Central memory CD8-positive, alpha-beta T cell (primary cell): ENCODE measurements at regions not wholly inside any gene's neighbourhood (a gene's known extent, or its start where the extent isn't known, plus 50 kb on each side); places are given as distances from the start of the nearest gene placed in this dataset.

Experiments
- ATAC-seq: fragments of 150-1000 bp; cut with Tn5 transposase; replicated peaks from 2 replicates; pipeline ENCODE4 v1.10.0; 2022; ENCODE audit warnings: mild to moderate bottlenecking, moderate FRiP score, moderate number of reproducible peaks; ENCODE audit not compliant: poor library complexity, severe bottlenecking; ENCODE audit errors: extremely low read depth
- DNase-seq, 2 donors: peaks; one replicate each; pipeline ENCODE4 v3.0.0; 2021; ENCODE audit warnings: low spot score in 2 of 2
- H3K27ac Mint-ChIP-seq: one replicate; pipeline ENCODE4 v1.8.0; 2022; ENCODE audit warnings: low read depth, mild to moderate bottlenecking, moderate library complexity, mixed read lengths
- H3K27me3 Mint-ChIP-seq: one replicate; pipeline ENCODE4 v1.8.0; 2022; ENCODE audit warnings: mixed read lengths
- H3K36me3 Mint-ChIP-seq: one replicate; pipeline ENCODE4 v1.8.0; 2022; ENCODE audit warnings: mild to moderate bottlenecking, moderate library complexity, mixed read lengths; ENCODE audit not compliant: insufficient read depth
- H3K4me1 Mint-ChIP-seq: one replicate; pipeline ENCODE4 v1.8.0; 2022; ENCODE audit warnings: mixed read lengths
- H3K4me3 Mint-ChIP-seq: one replicate; pipeline ENCODE4 v1.8.0; 2022; ENCODE audit warnings: mild to moderate bottlenecking, moderate library complexity, mixed read lengths
- H3K9me3 Mint-ChIP-seq: one replicate; pipeline ENCODE4 v1.8.0; 2022; ENCODE audit warnings: mixed read lengths

DNA sequence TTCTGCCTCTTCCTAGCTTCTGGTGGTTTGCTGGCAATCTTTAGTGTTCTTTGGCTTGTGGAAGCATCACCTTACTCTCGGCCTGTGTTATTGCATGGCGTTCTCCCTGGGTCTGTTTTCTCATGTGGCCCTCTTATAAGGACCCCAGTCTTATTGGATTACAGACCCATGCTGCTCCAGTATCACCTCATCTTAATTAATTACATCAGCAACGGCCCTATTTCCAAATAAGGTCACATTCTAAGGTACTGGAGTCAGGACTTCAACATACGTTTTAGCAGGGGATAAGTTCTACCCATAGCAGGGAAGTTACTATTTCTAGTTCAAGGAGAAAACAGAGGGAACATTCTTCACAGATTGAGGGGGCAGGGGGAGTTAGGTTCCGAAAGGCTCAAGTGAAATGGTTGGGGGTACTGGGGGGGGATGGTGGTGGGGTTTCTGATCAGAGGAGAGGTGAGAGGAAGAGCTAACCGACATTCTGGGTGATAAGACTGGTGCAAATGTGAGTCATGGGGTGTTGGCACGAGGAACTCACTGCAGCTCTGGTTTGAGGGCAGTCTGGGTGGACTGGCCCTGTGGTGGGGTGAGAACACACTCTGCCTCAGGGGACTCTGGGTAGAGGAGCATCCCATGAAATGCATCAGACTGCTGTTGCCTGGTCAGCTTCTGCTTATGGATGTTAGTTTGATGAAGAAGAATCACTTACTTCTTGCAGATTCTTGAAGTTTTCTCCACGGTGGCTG, 51.5 kb upstream of the ZBED5 start:
- H3K9me3 Mint-ChIP-seq = no peaks in the 10 kb centered on the region
- ATAC-seq = no peak
- H3K36me3 Mint-ChIP-seq = no peaks in the 10 kb centered on the region
- H3K27me3 Mint-ChIP-seq = peaks cover 17% of the 10 kb centered on the region
- H3K4me3 Mint-ChIP-seq = no peak overlapping the region
- H3K4me1 Mint-ChIP-seq = no peaks in the 10 kb centered on the region
- H3K27ac Mint-ChIP-seq = no peak overlapping the region
- no peak for DNase-seq

DNA sequence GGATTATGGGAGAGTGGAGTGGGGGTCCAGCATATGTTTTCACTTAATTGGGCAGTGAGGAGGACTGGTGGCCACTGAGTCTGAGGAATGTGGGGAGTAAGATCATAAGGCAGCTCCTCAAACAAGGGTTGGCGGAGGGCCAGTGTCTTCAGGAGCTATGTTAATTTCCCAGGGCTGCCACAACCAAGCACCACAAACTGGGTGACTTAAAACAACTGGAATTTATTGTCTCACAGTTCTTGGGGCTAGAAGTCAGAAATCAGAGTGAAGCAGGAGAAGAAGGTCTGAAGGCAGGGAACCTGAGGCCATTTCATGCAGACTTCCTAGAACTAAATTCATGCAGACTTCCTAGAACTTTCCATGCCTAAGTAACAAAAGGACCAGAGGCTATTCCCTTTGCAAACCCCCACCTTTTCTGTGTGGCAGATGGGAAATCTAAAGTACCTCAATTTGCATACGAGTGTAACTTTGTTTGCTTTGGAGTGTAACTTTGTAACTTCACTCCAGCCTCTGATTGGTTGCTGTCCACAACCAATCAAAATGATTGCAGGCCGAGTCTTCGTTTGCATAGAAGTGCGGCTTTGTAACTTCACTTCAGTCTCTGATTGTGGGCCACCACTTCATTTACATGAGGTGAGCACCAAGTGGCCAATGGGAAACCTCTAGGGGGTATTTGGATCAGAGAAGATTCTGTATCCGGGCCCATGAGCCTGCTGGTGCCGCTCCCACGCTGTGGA, 50.5 kb upstream of the ZBED5 start:
- Mint-ChIP-seq H3K4me3 (no peak overlapping the region), H3K36me3 (no peaks in the 10 kb centered on the region), H3K4me1 (no peaks in the 10 kb centered on the region), H3K27ac (no peak overlapping the region), H3K27me3 (peaks cover 25% of the 10 kb centered on the region), H3K9me3 (no peaks in the 10 kb centered on the region)
- no peak for ATAC-seq
- no peak for DNase-seq
